Fibroblast of pulmonary artery (primary cell): ENCODE measurements at regions not wholly inside any gene's neighbourhood (a gene's known extent, or its start where the extent isn't known, plus 50 kb on each side); places are given as distances from the start of the nearest gene placed in this dataset.

Experiments
- DNase-seq: peaks from one replicate; pipeline ENCODE4 v3.0.0-alpha.2; 2010; ENCODE audit warnings: low read depth
- H3K4me3 ChIP-seq: replicated peaks from 2 replicates; pipeline ENCODE4 v1.5.1; 2011; ENCODE audit warnings: low read depth, mild to moderate bottlenecking, control low read depth, low read length, moderate library complexity
- CTCF ChIP-seq: IDR thresholded peaks from 2 replicates; pipeline ENCODE4 v1.5.1; 2011; ENCODE audit warnings: mild to moderate bottlenecking, control low read depth, low read length, inconsistent platforms; ENCODE audit errors: missing control alignments

GRCh38 chr20:62572980-62573379 lies 69.3 kb upstream of the SLCO4A1 start:
- TF ChIP-seq CTCF: no peak
- DNase-seq: no peak
- H3K4me3 ChIP-seq: no peak overlapping the region

- TF ChIP-seq CTCF: no peak
- no peak for DNase-seq
- H3K4me3 ChIP-seq: no peak overlapping the region
Measured at GRCh38 chr20:62573817-62574216, 68.5 kb upstream of the SLCO4A1 start.

GRCh38 chr20:62574230-62574993 lies 67.9 kb upstream of the SLCO4A1 start:
- no peak for DNase-seq
- no peak overlapping the region for H3K4me3 ChIP-seq
- TF ChIP-seq CTCF: no peak

- no peak for TF ChIP-seq CTCF
- DNase-seq: no peak
- no peak overlapping the region for H3K4me3 ChIP-seq
Measured at GRCh38 chr20:62575976-62576722, 66.2 kb upstream of the SLCO4A1 start.

GRCh38 chr20:62576815-62577489 lies 65.4 kb upstream of the SLCO4A1 start:
- no peak overlapping the region for H3K4me3 ChIP-seq
- peak; percentile 34 for DNase-seq
- TF ChIP-seq CTCF: no peak

GRCh38 chr20:62577490-62577836 lies 64.8 kb upstream of the SLCO4A1 start:
- no peak for TF ChIP-seq CTCF

More at GRCh38 chr20:62577490-62577836, 64.8 kb upstream of the SLCO4A1 start:
- no peak overlapping the region for H3K4me3 ChIP-seq
- DNase-seq: no peak
